IPS-15b (cell line): ENCODE measurements at regions not wholly inside any gene's neighbourhood (a gene's known extent, or its start where the extent isn't known, plus 50 kb on each side); places are given as distances from the start of the nearest gene placed in this dataset.

ENCODE experiments used
- H3K27me3 ChIP-seq: one replicate; pipeline ENCODE4 v1.6.1; 2013; ENCODE audit warnings: low read length; ENCODE audit not compliant: control insufficient read depth, insufficient read depth
- H3K36me3 ChIP-seq: one replicate; pipeline ENCODE4 v1.6.1; 2013; ENCODE audit warnings: low read length; ENCODE audit not compliant: control insufficient read depth, insufficient read depth
- H3K4me1 ChIP-seq: one replicate; pipeline ENCODE4 v1.6.1; 2013; ENCODE audit warnings: mild to moderate bottlenecking, low read length; ENCODE audit not compliant: control insufficient read depth, insufficient read depth
- H3K4me3 ChIP-seq: one replicate; pipeline ENCODE4 v1.5.1; 2013; ENCODE audit warnings: low read depth, low read length
- H3K9ac ChIP-seq: one replicate; pipeline ENCODE4 v1.6.1; 2013; ENCODE audit warnings: low read depth, mild to moderate bottlenecking, low read length
- H3K9me3 ChIP-seq: one replicate; pipeline ENCODE4 v1.6.1; 2013; ENCODE audit warnings: mild to moderate bottlenecking, low read length; ENCODE audit not compliant: control insufficient read depth, insufficient read depth

GRCh38 chr4:28146191-28146590, 1285.5 kb downstream of the STIM2 start:
- Histone ChIP-seq H3K27me3 (no peaks in the 10 kb centered on the region), H3K4me1 (no peaks in the 10 kb centered on the region), H3K4me3 (no peak overlapping the region), H3K9me3 (no peaks in the 10 kb centered on the region), H3K9ac (no peak overlapping the region), H3K36me3 (no peaks in the 10 kb centered on the region)

- Histone ChIP-seq H3K9me3 (no peaks in the 10 kb centered on the region), H3K4me3 (no peak overlapping the region), H3K36me3 (no peaks in the 10 kb centered on the region), H3K4me1 (no peaks in the 10 kb centered on the region), H3K9ac (no peak overlapping the region), H3K27me3 (no peaks in the 10 kb centered on the region)
Measured at GRCh38 chr4:28148221-28148620, 1287.6 kb downstream of the STIM2 start.

GRCh38 chr4:28149762-28150161, 1289.1 kb downstream of the STIM2 start:
- Histone ChIP-seq H3K9me3 (no peaks in the 10 kb centered on the region), H3K36me3 (no peaks in the 10 kb centered on the region), H3K4me1 (no peaks in the 10 kb centered on the region), H3K9ac (no peak overlapping the region), H3K27me3 (no peaks in the 10 kb centered on the region), H3K4me3 (no peak overlapping the region)

GRCh38 chr4:28151314-28151713, 1290.7 kb downstream of the STIM2 start:
- H3K27me3 ChIP-seq: no peaks in the 10 kb centered on the region
- H3K4me3 ChIP-seq: no peak overlapping the region
- H3K36me3 ChIP-seq: no peaks in the 10 kb centered on the region
- H3K4me1 ChIP-seq: no peaks in the 10 kb centered on the region
- no peak overlapping the region for H3K9ac ChIP-seq
- H3K9me3 ChIP-seq: no peaks in the 10 kb centered on the region

- Histone ChIP-seq H3K4me1 (no peaks in the 10 kb centered on the region), H3K9ac (no peak overlapping the region), H3K36me3 (no peaks in the 10 kb centered on the region), H3K9me3 (no peaks in the 10 kb centered on the region), H3K4me3 (no peak overlapping the region), H3K27me3 (no peaks in the 10 kb centered on the region)
Measured at GRCh38 chr4:28167411-28167810, 1306.8 kb downstream of the STIM2 start.

- no peak overlapping the region for H3K4me3 ChIP-seq
- no peaks in the 10 kb centered on the region for H3K36me3 ChIP-seq
- no peak overlapping the region for H3K9ac ChIP-seq
- no peaks in the 10 kb centered on the region for H3K9me3 ChIP-seq
- no peaks in the 10 kb centered on the region for H3K4me1 ChIP-seq
- H3K27me3 ChIP-seq: no peaks in the 10 kb centered on the region
Measured at GRCh38 chr4:28176942-28177341, 1316.3 kb downstream of the STIM2 start.

GRCh38 chr4:28177641-28178040, 1317.0 kb downstream of the STIM2 start:
- Histone ChIP-seq H3K36me3 (no peaks in the 10 kb centered on the region), H3K9me3 (no peaks in the 10 kb centered on the region)

GRCh38 chr4:28179126-28179525, 1318.5 kb downstream of the STIM2 start:
- H3K9me3 ChIP-seq: no peaks in the 10 kb centered on the region
- no peak overlapping the region for H3K4me3 ChIP-seq
- H3K4me1 ChIP-seq: no peaks in the 10 kb centered on the region
- no peaks in the 10 kb centered on the region for H3K36me3 ChIP-seq
- H3K9ac ChIP-seq: no peak overlapping the region
- H3K27me3 ChIP-seq: no peaks in the 10 kb centered on the region

More at GRCh38 chr4:28177641-28178040, 1317.0 kb downstream of the STIM2 start:
- H3K4me1 ChIP-seq: no peaks in the 10 kb centered on the region
- no peaks in the 10 kb centered on the region for H3K27me3 ChIP-seq
- H3K4me3 ChIP-seq: no peak overlapping the region
- no peak overlapping the region for H3K9ac ChIP-seq

- Histone ChIP-seq H3K36me3 (no peaks in the 10 kb centered on the region), H3K9ac (no peak overlapping the region), H3K4me3 (no peak overlapping the region), H3K9me3 (no peaks in the 10 kb centered on the region), H3K4me1 (no peaks in the 10 kb centered on the region), H3K27me3 (no peaks in the 10 kb centered on the region)
Measured at GRCh38 chr4:28209371-28209924, 1348.8 kb downstream of the STIM2 start.

- H3K36me3 ChIP-seq: no peaks in the 10 kb centered on the region
Measured at GRCh38 chr4:28211676-28212470, 1351.2 kb downstream of the STIM2 start.

GRCh38 chr4:28221536-28221935, 1360.9 kb downstream of the STIM2 start:
- Histone ChIP-seq H3K27me3 (no peaks in the 10 kb centered on the region), H3K4me3 (no peak overlapping the region), H3K4me1 (no peaks in the 10 kb centered on the region), H3K36me3 (no peaks in the 10 kb centered on the region), H3K9ac (no peak overlapping the region), H3K9me3 (no peaks in the 10 kb centered on the region)

More at GRCh38 chr4:28211676-28212470, 1351.2 kb downstream of the STIM2 start:
- H3K9ac ChIP-seq: no peak overlapping the region
- no peaks in the 10 kb centered on the region for H3K27me3 ChIP-seq
- H3K4me1 ChIP-seq: no peaks in the 10 kb centered on the region
- H3K9me3 ChIP-seq: no peaks in the 10 kb centered on the region
- H3K4me3 ChIP-seq: no peak overlapping the region

GRCh38 chr4:28225050-28225449, 1364.4 kb downstream of the STIM2 start:
- Histone ChIP-seq H3K9ac (no peak overlapping the region), H3K36me3 (no peaks in the 10 kb centered on the region), H3K4me1 (peaks cover 2% of the 10 kb centered on the region), H3K27me3 (no peaks in the 10 kb centered on the region), H3K9me3 (no peaks in the 10 kb centered on the region), H3K4me3 (no peak overlapping the region)
